ENCODE measurements at regions not wholly inside any gene's neighbourhood (a gene's known extent, or its start where the extent isn't known, plus 50 kb on each side); places are given as distances from the start of the nearest gene placed in this dataset.

- no peaks in the 10 kb centered on the region for H3K79me1 ChIP-seq (ENCODE audit: low read depth, low read length)
- no peak overlapping the region for H2BK5ac ChIP-seq (ENCODE audit: low read depth, low read length)
- no peak overlapping the region for H4K91ac ChIP-seq (replicated peaks; ENCODE audit: insufficient read length, low read length)
- H3K18ac ChIP-seq (ENCODE audit: extremely low read depth, low read length) = no peak overlapping the region
- H3K56ac ChIP-seq (replicated peaks; ENCODE audit: insufficient read length, low read depth, low read length) = no peak overlapping the region
- no peak overlapping the region for H3K23ac ChIP-seq (ENCODE audit: insufficient read length)
- no peak overlapping the region for H2BK12ac ChIP-seq (ENCODE audit: low read depth, low read length)
- H3K14ac ChIP-seq (ENCODE audit: insufficient read length) = no peak overlapping the region
- H3K36me3 ChIP-seq (ENCODE audit: control insufficient read depth in 2 of 4, insufficient read depth in 4 of 4, low read length in 3 of 4) = no peaks in the 10 kb centered on the region
- no peak overlapping the region for H3K4me3 ChIP-seq (ENCODE audit: extremely low read depth in 1 of 4, insufficient read depth in 2 of 4, low read depth in 3 of 4, low read length in 4 of 4)
- no peak overlapping the region for H3K4ac ChIP-seq (replicated peaks; ENCODE audit: insufficient read length, low read depth, low read length)
- 94% methylated on average over 1 of the region's 1 CpG; no CpG with 5 or more reads in 1 of the 2 experiments for WGBS, 2 experiments (ENCODE audit: extremely low coverage in 1 of 2, insufficient coverage in 1 of 2, insufficient read length in 1 of 2, insufficient replicate concordance in 2 of 2, low coverage in 1 of 2, low lambda C conversion rate in 2 of 2, missing lambda C conversion rate in 1 of 2)
- TF ChIP-seq ZNF274 (IDR thresholded peaks at IDR 0.05; ENCODE audit: borderline replicate concordance, extremely low read depth, low read length) = no peak
- no peak for TF ChIP-seq EP300 (IDR thresholded peaks at IDR 0.05; ENCODE audit: borderline replicate concordance in 1 of 2, low read depth in 2 of 2, low read length in 2 of 2)
- no peak for TF ChIP-seq SIX5 (IDR thresholded peaks at IDR 0.05; ENCODE audit: low read depth, low read length)
- H3K9me3 ChIP-seq (ENCODE audit: insufficient read depth in 2 of 2, low read depth in 1 of 2, low read length in 1 of 2) = no peaks in the 10 kb centered on the region
- H2AFZ ChIP-seq (ENCODE audit: low read length) = no peak overlapping the region
- FAIRE-seq = no peak
- no peak overlapping the region for H3K4me2 ChIP-seq (ENCODE audit: insufficient read depth in 1 of 2, low read depth in 2 of 2, low read length in 2 of 2)
- H4K20me1 ChIP-seq (replicated peaks in 1 of 2; ENCODE audit: control insufficient read depth in 1 of 2, insufficient read depth in 2 of 2, low read length in 2 of 2) = no peaks in the 10 kb centered on the region
- CTCF ChIA-PET (ENCODE audit: partially characterized antibody) = no interaction called here
- H4K5ac ChIP-seq (ENCODE audit: insufficient read length, low read depth, low read length) = no peak overlapping the region
- no peak overlapping the region for H3K9ac ChIP-seq (replicated peaks in 1 of 4; ENCODE audit: extremely low read depth in 1 of 4, low read depth in 3 of 4, low read length in 3 of 4)
- no peak overlapping the region for H2AK5ac ChIP-seq (ENCODE audit: low read depth, low read length)
- H2BK20ac ChIP-seq (ENCODE audit: low read length) = no peak overlapping the region
- no peaks in the 10 kb centered on the region for H3K27me3 ChIP-seq (replicated peaks in 1 of 4; ENCODE audit: control insufficient read depth in 3 of 4, extremely low read depth in 1 of 4, insufficient read depth in 3 of 4, low read length in 3 of 4)
- H3K23me2 ChIP-seq (ENCODE audit: low read depth, low read length) = no peaks in the 10 kb centered on the region
- H2BK120ac ChIP-seq (replicated peaks; ENCODE audit: low read depth, low read length) = no peak overlapping the region
- no peak overlapping the region for H3K27ac ChIP-seq (ENCODE audit: low read depth, low read length)
- H3K79me2 ChIP-seq (ENCODE audit: control insufficient read depth in 1 of 2, insufficient read depth in 2 of 2, low read length in 2 of 2) = no peaks in the 10 kb centered on the region
- DNase-seq (ENCODE audit: low read depth in 1 of 2, low spot score in 2 of 2) = no peak
- H3K4me1 ChIP-seq (replicated peaks in 1 of 4; ENCODE audit: control insufficient read depth in 3 of 4, insufficient read depth in 4 of 4, low read length in 3 of 4) = no peaks in the 10 kb centered on the region
- no peak overlapping the region for H2BK15ac ChIP-seq (ENCODE audit: low read length)
- POLR2A ChIA-PET (ENCODE audit: partially characterized antibody) = no interaction called here
- no peak overlapping the region for H4K8ac ChIP-seq (ENCODE audit: extremely low read depth, insufficient read depth, low read length)
These were observed 121.3 kb upstream of the THBS1 start for GRCh38 chr15:39459548-39459947.
